ENCODE measurements at regions not wholly inside any gene's neighbourhood (a gene's known extent, or its start where the extent isn't known, plus 50 kb on each side); places are given as distances from the start of the nearest gene placed in this dataset.

DNA sequence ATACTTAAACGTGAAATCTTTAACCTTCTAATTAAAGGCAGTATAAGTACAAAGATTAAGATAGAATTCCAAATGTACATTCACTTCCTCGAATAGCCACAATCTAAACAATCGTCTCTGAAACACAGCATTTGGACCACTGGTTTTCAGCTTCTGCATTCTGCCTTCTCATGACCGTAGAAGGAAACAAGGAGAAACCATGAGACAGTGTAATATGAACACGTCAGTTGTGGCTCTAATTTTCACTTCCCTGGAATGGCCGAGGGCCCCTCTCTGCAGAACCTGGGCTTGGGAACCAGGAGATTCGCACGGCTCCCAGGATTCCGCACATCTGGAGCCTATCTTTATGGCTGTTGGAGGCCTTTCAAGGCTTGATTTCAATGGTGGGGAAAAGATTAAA is 189.3 kb downstream of the KLF6 start:
- no peak for TF ChIP-seq POLR2A (IDR thresholded peaks at IDR 0.05; ENCODE audit: low read depth, low read length)
- TF ChIP-seq TAF1 (IDR thresholded peaks at IDR 0.05; ENCODE audit: borderline replicate concordance, low read depth, low read length) = no peak

Measured in GM12892 (cell line).